ENCODE measurements at regions not wholly inside any gene's neighbourhood (a gene's known extent, or its start where the extent isn't known, plus 50 kb on each side); places are given as distances from the start of the nearest gene placed in this dataset.
"Not testable (repeated sequence)": the region's sequence is repeated elsewhere in the genome, so short reads cannot be mapped to it uniquely, and the experiment has no call there.

- DNase-seq (ENCODE audit: low read depth): no peak
These were observed 65.5 kb upstream of the SLC7A14 start for GRCh38 chr3:170651260-170651845.

GRCh38 chr3:170650557-170650956 is 64.7 kb upstream of the SLC7A14 start:
- not testable (repeated sequence) for DNase-seq (ENCODE audit: low read depth)

- DNase-seq (ENCODE audit: low read depth): no peak
These were observed 58.8 kb upstream of the SLC7A14 start for GRCh38 chr3:170644711-170645110.

- DNase-seq (ENCODE audit: low read depth): no peak
These were observed 58.0 kb upstream of the SLC7A14 start for GRCh38 chr3:170643831-170644230.

GRCh38 chr3:170642882-170643601 is 57.2 kb upstream of the SLC7A14 start:
- DNase-seq (ENCODE audit: low read depth): no peak

GRCh38 chr3:170641510-170642236 is 55.8 kb upstream of the SLC7A14 start:
- DNase-seq (ENCODE audit: low read depth): no peak

GRCh38 chr3:170640737-170641171 is 54.9 kb upstream of the SLC7A14 start:
- DNase-seq (ENCODE audit: low read depth): no peak

- DNase-seq (ENCODE audit: low read depth): no peak
These were observed 53.1 kb upstream of the SLC7A14 start for GRCh38 chr3:170638988-170639387.

- no peak for DNase-seq (ENCODE audit: low read depth)
These were observed 51.4 kb upstream of the SLC7A14 start for GRCh38 chr3:170637306-170637705.

GRCh38 chr3:170636400-170636973 is 50.6 kb upstream of the SLC7A14 start:
- DNase-seq (ENCODE audit: low read depth): no peak

Data from activated T-cell treated with anti-CD3 and anti-CD28 coated beads for 1 hour (primary cell).